ENCODE measurements at regions not wholly inside any gene's neighbourhood (a gene's known extent, or its start where the extent isn't known, plus 50 kb on each side); places are given as distances from the start of the nearest gene placed in this dataset.
"Not testable (repeated sequence)": the region's sequence is repeated elsewhere in the genome, so short reads cannot be mapped to it uniquely, and the experiment has no call there.

- DNase-seq, result no peak
These were observed 417.4 kb downstream of the TMEM135 start for GRCh38 chr11:87455180-87455579.

GRCh38 chr11:87454241-87454640, 416.5 kb downstream of the TMEM135 start:
- DNase-seq, result no peak

GRCh38 chr11:87453531-87454089, 415.9 kb downstream of the TMEM135 start:
- no peak for DNase-seq

GRCh38 chr11:87452025-87452424, 414.3 kb downstream of the TMEM135 start:
- not testable (repeated sequence) for DNase-seq

GRCh38 chr11:87451395-87451794, 413.7 kb downstream of the TMEM135 start:
- no peak for DNase-seq

- DNase-seq, result no peak
These were observed 409.9 kb downstream of the TMEM135 start for GRCh38 chr11:87447606-87448005.

- no peak for DNase-seq
These were observed 407.3 kb downstream of the TMEM135 start for GRCh38 chr11:87444993-87445392.

GRCh38 chr11:87443707-87444106, 406.0 kb downstream of the TMEM135 start:
- no peak for DNase-seq

- DNase-seq, result no peak
These were observed 402.5 kb downstream of the TMEM135 start for GRCh38 chr11:87440076-87440770.

- no peak for DNase-seq
These were observed 400.7 kb downstream of the TMEM135 start for GRCh38 chr11:87438416-87438815.

GRCh38 chr11:87437844-87438223, 400.1 kb downstream of the TMEM135 start:
- DNase-seq, result no peak

GRCh38 chr11:87437133-87437843, 399.6 kb downstream of the TMEM135 start:
- DNase-seq, result no peak

GRCh38 chr11:87432022-87432421, 394.3 kb downstream of the TMEM135 start:
- no peak for DNase-seq

GRCh38 chr11:87431392-87431791, 393.7 kb downstream of the TMEM135 start:
- no peak for DNase-seq

- DNase-seq, result no peak
These were observed 393.1 kb downstream of the TMEM135 start for GRCh38 chr11:87430821-87431220.

- no peak for DNase-seq
These were observed 392.3 kb downstream of the TMEM135 start for GRCh38 chr11:87429996-87430395.

GRCh38 chr11:87428266-87428665, 390.5 kb downstream of the TMEM135 start:
- no peak for DNase-seq

GRCh38 chr11:87425943-87426342, 388.2 kb downstream of the TMEM135 start:
- DNase-seq, result no peak

GRCh38 chr11:87425391-87425790, 387.7 kb downstream of the TMEM135 start:
- no peak for DNase-seq

GRCh38 chr11:87423161-87423560, 385.4 kb downstream of the TMEM135 start:
- no peak for DNase-seq

- DNase-seq, result no peak
These were observed 384.8 kb downstream of the TMEM135 start for GRCh38 chr11:87422566-87422965.

GRCh38 chr11:87421422-87421821, 383.7 kb downstream of the TMEM135 start:
- no peak for DNase-seq

- DNase-seq, result no peak
These were observed 380.2 kb downstream of the TMEM135 start for GRCh38 chr11:87417951-87418350.

GRCh38 chr11:87405843-87406242, 368.1 kb downstream of the TMEM135 start:
- no peak for DNase-seq
